ENCODE measurements at regions not wholly inside any gene's neighbourhood (a gene's known extent, or its start where the extent isn't known, plus 50 kb on each side); places are given as distances from the start of the nearest gene placed in this dataset.

GRCh38 chr13:74571811-74572210, 437.6 kb upstream of the KLF12 start:
- no peaks in the 10 kb centered on the region for H3K9me3 ChIP-seq
- H3K4me3 ChIP-seq, result no peak overlapping the region
- 95% methylated on average over 4 of the region's 4 CpGs for WGBS
- intact Hi-C loops (cut with DNase I), result no loop called here
- TF ChIP-seq EP300 (IDR thresholded peaks at IDR 0.05) (no peak), POLR2AphosphoS5 (IDR thresholded peaks at IDR 0.05) (no peak), CTCF (IDR thresholded peaks at IDR 0.05) (no peak), POLR2A (IDR thresholded peaks at IDR 0.05; ENCODE audit: low read depth) (no peak)
- no peaks in the 10 kb centered on the region for H3K27me3 ChIP-seq
- H3K36me3 ChIP-seq, result no peaks in the 10 kb centered on the region
- H3K27ac ChIP-seq (replicated peaks in 1 of 4), result no peak overlapping the region
- peaks cover 14 to 18% (median 16%) of the 10 kb centered on the region in 4 donors for H3K4me1 ChIP-seq
- no peak for DNase-seq (ENCODE audit: extremely low spot score)

GRCh38 chr13:74570834-74571233, 436.6 kb upstream of the KLF12 start:
- 89% methylated on average over 2 of the region's 2 CpGs for WGBS
- Histone ChIP-seq H3K4me3 (no peak overlapping the region), H3K27me3 (no peaks in the 10 kb centered on the region), H3K36me3 (no peaks in the 10 kb centered on the region), H3K4me1 (peaks cover 8 to 11% (median 10%) of the 10 kb centered on the region in 4 donors), H3K27ac (replicated peaks in 1 of 4) (no peak overlapping the region), H3K9me3 (no peaks in the 10 kb centered on the region)
- no peak for DNase-seq (ENCODE audit: extremely low spot score)
- intact Hi-C loops (cut with DNase I), result no loop called here
- no peak for TF ChIP-seq CTCF (IDR thresholded peaks at IDR 0.05)
- TF ChIP-seq POLR2A (IDR thresholded peaks at IDR 0.05; ENCODE audit: low read depth), result no peak
- TF ChIP-seq EP300 (IDR thresholded peaks at IDR 0.05), result no peak
- no peak for TF ChIP-seq POLR2AphosphoS5 (IDR thresholded peaks at IDR 0.05)

- H3K9me3 ChIP-seq, result no peaks in the 10 kb centered on the region
- no peaks in the 10 kb centered on the region for H3K36me3 ChIP-seq
- H3K27me3 ChIP-seq, result no peaks in the 10 kb centered on the region
- 97% methylated on average over 1 of the region's 1 CpG for WGBS
- H3K4me1 ChIP-seq, result peaks cover 2 to 4% (median 3%) of the 10 kb centered on the region in 4 donors
- TF ChIP-seq POLR2A (IDR thresholded peaks at IDR 0.05; ENCODE audit: low read depth) (no peak), EP300 (IDR thresholded peaks at IDR 0.05) (no peak), CTCF (IDR thresholded peaks at IDR 0.05) (no peak), POLR2AphosphoS5 (IDR thresholded peaks at IDR 0.05) (no peak)
- DNase-seq (ENCODE audit: extremely low spot score), result no peak
- H3K27ac ChIP-seq (replicated peaks in 1 of 4), result no peak overlapping the region
- H3K4me3 ChIP-seq, result no peak overlapping the region
- intact Hi-C loops (cut with DNase I), result no loop called here
These were observed 435.8 kb upstream of the KLF12 start for GRCh38 chr13:74570046-74570445.

GRCh38 chr13:74569251-74569650, 435.0 kb upstream of the KLF12 start:
- Histone ChIP-seq H3K4me1 (no peaks in the 10 kb centered on the region), H3K27ac (replicated peaks in 1 of 4) (no peak overlapping the region), H3K9me3 (no peaks in the 10 kb centered on the region), H3K27me3 (no peaks in the 10 kb centered on the region), H3K36me3 (no peaks in the 10 kb centered on the region), H3K4me3 (no peak overlapping the region)
- TF ChIP-seq EP300 (IDR thresholded peaks at IDR 0.05) (no peak), POLR2A (IDR thresholded peaks at IDR 0.05; ENCODE audit: low read depth) (no peak), POLR2AphosphoS5 (IDR thresholded peaks at IDR 0.05) (no peak), CTCF (IDR thresholded peaks at IDR 0.05) (no peak)
- no peak for DNase-seq (ENCODE audit: extremely low spot score)
- intact Hi-C loops (cut with DNase I), result no loop called here
- 0% methylated on average over 1 of the region's 1 CpG for WGBS

- DNase-seq (ENCODE audit: extremely low spot score), result no peak
- Histone ChIP-seq H3K27ac (replicated peaks in 1 of 4) (no peak overlapping the region), H3K36me3 (no peaks in the 10 kb centered on the region), H3K4me3 (no peak overlapping the region), H3K27me3 (no peaks in the 10 kb centered on the region), H3K4me1 (no peaks in the 10 kb centered on the region), H3K9me3 (no peaks in the 10 kb centered on the region)
- WGBS, result 79% methylated on average over 3 of the region's 3 CpGs
- intact Hi-C loops (cut with DNase I), result no loop called here
- no peak for TF ChIP-seq POLR2AphosphoS5 (IDR thresholded peaks at IDR 0.05)
- no peak for TF ChIP-seq CTCF (IDR thresholded peaks at IDR 0.05)
- no peak for TF ChIP-seq POLR2A (IDR thresholded peaks at IDR 0.05; ENCODE audit: low read depth)
- TF ChIP-seq EP300 (IDR thresholded peaks at IDR 0.05), result no peak
These were observed 433.3 kb upstream of the KLF12 start for GRCh38 chr13:74567485-74567884.
